ELR (cell line): ENCODE measurements at regions not wholly inside any gene's neighbourhood (a gene's known extent, or its start where the extent isn't known, plus 50 kb on each side); places are given as distances from the start of the nearest gene placed in this dataset.
"Not testable (repeated sequence)": the region's sequence is repeated elsewhere in the genome, so short reads cannot be mapped to it uniquely, and the experiment has no call there.

Experiments
- DNase-seq: peaks from one replicate; pipeline ENCODE4 v3.0.0-alpha.2; 2015; ENCODE audit warnings: low read depth

- no peak for DNase-seq
Measured at GRCh38 chr5:109990723-109991359, 301.1 kb downstream of the MAN2A1 start.

- DNase-seq = no peak
Measured at GRCh38 chr5:109992264-109992915, 302.7 kb downstream of the MAN2A1 start.

GRCh38 chr5:109994135-109994534 lies 304.4 kb downstream of the MAN2A1 start:
- DNase-seq = no peak

GRCh38 chr5:109996246-109996645 lies 306.5 kb downstream of the MAN2A1 start:
- DNase-seq = no peak

- DNase-seq = no peak
Measured at GRCh38 chr5:109997161-109997560, 307.4 kb downstream of the MAN2A1 start.

GRCh38 chr5:109998208-109998607 lies 308.5 kb downstream of the MAN2A1 start:
- no peak for DNase-seq

- no peak for DNase-seq
Measured at GRCh38 chr5:109998726-109999125, 309.0 kb downstream of the MAN2A1 start.

GRCh38 chr5:110001648-110002047 lies 311.9 kb downstream of the MAN2A1 start:
- no peak for DNase-seq

GRCh38 chr5:110002652-110003051 lies 312.9 kb downstream of the MAN2A1 start:
- no peak for DNase-seq

- DNase-seq = not testable (repeated sequence)
Measured at GRCh38 chr5:110005907-110006562, 316.3 kb downstream of the MAN2A1 start.

GRCh38 chr5:110007101-110007500 lies 317.4 kb downstream of the MAN2A1 start:
- DNase-seq = no peak

- no peak for DNase-seq
Measured at GRCh38 chr5:110008131-110008530, 318.4 kb downstream of the MAN2A1 start.

- no peak for DNase-seq
Measured at GRCh38 chr5:110012145-110012544, 322.4 kb downstream of the MAN2A1 start.

GRCh38 chr5:110013017-110013416 lies 323.3 kb downstream of the MAN2A1 start:
- no peak for DNase-seq

GRCh38 chr5:110017854-110018253 lies 328.1 kb downstream of the MAN2A1 start:
- no peak for DNase-seq

- no peak for DNase-seq
Measured at GRCh38 chr5:110018509-110018908, 328.8 kb downstream of the MAN2A1 start.

GRCh38 chr5:110019119-110019518 lies 329.4 kb downstream of the MAN2A1 start:
- no peak for DNase-seq

- no peak for DNase-seq
Measured at GRCh38 chr5:110019780-110020179, 330.1 kb downstream of the MAN2A1 start.

- no peak for DNase-seq
Measured at GRCh38 chr5:110021251-110021650, 331.5 kb downstream of the MAN2A1 start.

GRCh38 chr5:110025160-110025559 lies 335.4 kb downstream of the MAN2A1 start:
- no peak for DNase-seq

GRCh38 chr5:110027527-110028322 lies 338.0 kb downstream of the MAN2A1 start:
- DNase-seq = no peak

GRCh38 chr5:110031402-110032140 lies 341.8 kb downstream of the MAN2A1 start:
- no peak for DNase-seq
